Activated naive CD8-positive, alpha-beta T cell treated with anti-CD3 and anti-CD28 coated beads, Interleukin-2, amount 50 U/mL, for 24 hours (primary cell): ENCODE measurements at regions not wholly inside any gene's neighbourhood (a gene's known extent, or its start where the extent isn't known, plus 50 kb on each side); places are given as distances from the start of the nearest gene placed in this dataset.
A peak's percentile ranks its signal among the peaks of the same experiment; 100 is the strongest.

Experiments used
- ATAC-seq: fragments of 150-1000 bp; cut with Tn5 transposase; one replicate; pipeline ENCODE4 v1.10.0; 2021
- DNase-seq: peaks from one replicate; pipeline ENCODE4 v3.0.0; 2021
- H3K27ac Mint-ChIP-seq: one replicate; pipeline ENCODE4 v1.8.0; 2021; ENCODE audit warnings: mild to moderate bottlenecking, mixed read lengths
- H3K27me3 Mint-ChIP-seq: one replicate; pipeline ENCODE4 v1.8.0; 2021; ENCODE audit warnings: mixed read lengths
- H3K36me3 Mint-ChIP-seq: one replicate; pipeline ENCODE4 v1.8.0; 2021; ENCODE audit warnings: low read depth, mixed read lengths
- H3K4me1 Mint-ChIP-seq: one replicate; pipeline ENCODE4 v1.8.0; 2021; ENCODE audit warnings: mixed read lengths
- H3K4me3 Mint-ChIP-seq: one replicate; pipeline ENCODE4 v1.8.0; 2021; ENCODE audit warnings: mild to moderate bottlenecking, moderate library complexity, mixed read lengths
- H3K9me3 Mint-ChIP-seq: one replicate; pipeline ENCODE4 v1.8.0; 2021; ENCODE audit warnings: mixed read lengths

DNA sequence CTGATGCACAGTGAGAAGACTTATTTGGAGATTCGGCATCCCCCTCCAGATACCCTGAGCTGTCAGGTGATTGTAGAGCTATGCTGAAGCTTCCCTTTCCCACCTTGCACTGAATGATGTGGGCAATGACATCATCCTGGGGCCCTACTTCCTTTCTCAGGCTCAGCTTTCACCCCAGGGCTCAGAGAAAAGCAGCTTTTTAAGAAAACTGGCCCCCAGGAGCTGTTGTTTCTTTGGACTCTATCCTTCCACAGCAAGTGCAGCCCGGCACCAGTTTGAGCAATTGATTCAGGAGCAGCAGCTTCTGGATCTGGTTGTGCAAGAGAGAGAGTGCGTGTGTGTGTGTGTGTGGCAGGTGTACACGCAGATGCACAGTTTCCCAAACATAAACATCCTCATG, 251.3 kb downstream of the ANAPC1 start:
- H3K4me3 Mint-ChIP-seq, result peak overlapping the region; percentile 50
- peak overlapping the region; percentile 73 for H3K27ac Mint-ChIP-seq
- peak; percentile 85 for ATAC-seq
- H3K4me1 Mint-ChIP-seq, result peaks cover 26% of the 10 kb centered on the region
- peaks cover 10% of the 10 kb centered on the region for H3K36me3 Mint-ChIP-seq
- DNase-seq, result peak; percentile 32
- H3K9me3 Mint-ChIP-seq, result peaks cover 20% of the 10 kb centered on the region
- peaks cover 24% of the 10 kb centered on the region for H3K27me3 Mint-ChIP-seq

GRCh38 chr2:111633189-111633588, 250.8 kb downstream of the ANAPC1 start:
- H3K36me3 Mint-ChIP-seq, result peaks cover 10% of the 10 kb centered on the region
- H3K4me3 Mint-ChIP-seq, result peak overlapping the region; percentile 50
- peak overlapping the region; percentile 73 for H3K27ac Mint-ChIP-seq
- DNase-seq (no peak), ATAC-seq (peak; percentile 51)
- H3K27me3 Mint-ChIP-seq, result peaks cover 24% of the 10 kb centered on the region
- H3K9me3 Mint-ChIP-seq, result peaks cover 15% of the 10 kb centered on the region
- H3K4me1 Mint-ChIP-seq, result peaks cover 26% of the 10 kb centered on the region

GRCh38 chr2:111633643-111634042, 250.3 kb downstream of the ANAPC1 start:
- DNase-seq (no peak), ATAC-seq (no peak)
- H3K4me1 Mint-ChIP-seq, result peaks cover 26% of the 10 kb centered on the region
- no peak overlapping the region for H3K4me3 Mint-ChIP-seq
- peaks cover 12% of the 10 kb centered on the region for H3K9me3 Mint-ChIP-seq
- peaks cover 8% of the 10 kb centered on the region for H3K36me3 Mint-ChIP-seq
- peak overlapping the region; percentile 73 for H3K27ac Mint-ChIP-seq
- H3K27me3 Mint-ChIP-seq, result peaks cover 23% of the 10 kb centered on the region

- peak overlapping the region; percentile 29 for H3K27ac Mint-ChIP-seq
- no peak overlapping the region for H3K4me3 Mint-ChIP-seq
- H3K36me3 Mint-ChIP-seq, result peaks cover 4% of the 10 kb centered on the region
- peaks cover 25% of the 10 kb centered on the region for H3K27me3 Mint-ChIP-seq
- H3K9me3 Mint-ChIP-seq, result peaks cover 9% of the 10 kb centered on the region
- ATAC-seq (peak; percentile 38), DNase-seq (no peak)
- H3K4me1 Mint-ChIP-seq, result peaks cover 26% of the 10 kb centered on the region
Observed at GRCh38 chr2:111634050-111634794, 249.8 kb downstream of the ANAPC1 start.

GRCh38 chr2:111634995-111635538, 248.9 kb downstream of the ANAPC1 start:
- DNase-seq (no peak), ATAC-seq (no peak)
- H3K36me3 Mint-ChIP-seq, result no peaks in the 10 kb centered on the region
- H3K27ac Mint-ChIP-seq, result no peak overlapping the region
- H3K4me1 Mint-ChIP-seq, result peaks cover 26% of the 10 kb centered on the region
- peaks cover 25% of the 10 kb centered on the region for H3K27me3 Mint-ChIP-seq
- no peak overlapping the region for H3K4me3 Mint-ChIP-seq
- peaks cover 4% of the 10 kb centered on the region for H3K9me3 Mint-ChIP-seq

- Mint-ChIP-seq H3K27ac (no peak overlapping the region), H3K36me3 (no peaks in the 10 kb centered on the region), H3K9me3 (peaks cover 3% of the 10 kb centered on the region), H3K27me3 (peaks cover 27% of the 10 kb centered on the region), H3K4me3 (no peak overlapping the region), H3K4me1 (peaks cover 31% of the 10 kb centered on the region)
- no peak for DNase-seq
- ATAC-seq, result no peak
Observed at GRCh38 chr2:111636905-111637304, 247.1 kb downstream of the ANAPC1 start.

- no peak for ATAC-seq
- H3K27me3 Mint-ChIP-seq, result peaks cover 28% of the 10 kb centered on the region
- H3K9me3 Mint-ChIP-seq, result peaks cover 3% of the 10 kb centered on the region
- H3K4me1 Mint-ChIP-seq, result peaks cover 23% of the 10 kb centered on the region
- no peak for DNase-seq
- no peak overlapping the region for H3K27ac Mint-ChIP-seq
- H3K36me3 Mint-ChIP-seq, result no peaks in the 10 kb centered on the region
- H3K4me3 Mint-ChIP-seq, result no peak overlapping the region
Observed at GRCh38 chr2:111638274-111638877, 245.6 kb downstream of the ANAPC1 start.

DNA sequence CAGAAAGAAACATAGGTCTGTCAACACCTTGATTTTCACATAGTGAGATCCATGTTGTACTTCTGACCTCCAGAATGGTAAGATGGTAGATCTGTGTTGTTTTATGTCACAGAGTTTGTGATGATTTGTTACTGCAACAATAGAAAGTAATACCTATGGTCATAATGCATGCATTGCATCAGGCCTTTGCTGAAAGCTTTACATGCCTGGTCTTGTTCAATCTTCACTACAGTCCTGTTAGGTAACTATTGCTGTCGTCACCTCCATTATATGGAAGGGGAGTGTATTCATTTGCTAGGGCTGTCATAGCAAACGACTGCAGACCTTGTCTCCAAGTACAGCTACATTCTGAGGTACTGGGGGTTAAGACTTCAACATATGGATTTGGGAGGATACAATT, 243.5 kb downstream of the ANAPC1 start:
- ATAC-seq (no peak), DNase-seq (no peak)
- Mint-ChIP-seq H3K4me3 (no peak overlapping the region), H3K27ac (no peak overlapping the region), H3K36me3 (no peaks in the 10 kb centered on the region), H3K4me1 (peaks cover 10% of the 10 kb centered on the region), H3K27me3 (peaks cover 25% of the 10 kb centered on the region), H3K9me3 (peaks cover 3% of the 10 kb centered on the region)

DNA sequence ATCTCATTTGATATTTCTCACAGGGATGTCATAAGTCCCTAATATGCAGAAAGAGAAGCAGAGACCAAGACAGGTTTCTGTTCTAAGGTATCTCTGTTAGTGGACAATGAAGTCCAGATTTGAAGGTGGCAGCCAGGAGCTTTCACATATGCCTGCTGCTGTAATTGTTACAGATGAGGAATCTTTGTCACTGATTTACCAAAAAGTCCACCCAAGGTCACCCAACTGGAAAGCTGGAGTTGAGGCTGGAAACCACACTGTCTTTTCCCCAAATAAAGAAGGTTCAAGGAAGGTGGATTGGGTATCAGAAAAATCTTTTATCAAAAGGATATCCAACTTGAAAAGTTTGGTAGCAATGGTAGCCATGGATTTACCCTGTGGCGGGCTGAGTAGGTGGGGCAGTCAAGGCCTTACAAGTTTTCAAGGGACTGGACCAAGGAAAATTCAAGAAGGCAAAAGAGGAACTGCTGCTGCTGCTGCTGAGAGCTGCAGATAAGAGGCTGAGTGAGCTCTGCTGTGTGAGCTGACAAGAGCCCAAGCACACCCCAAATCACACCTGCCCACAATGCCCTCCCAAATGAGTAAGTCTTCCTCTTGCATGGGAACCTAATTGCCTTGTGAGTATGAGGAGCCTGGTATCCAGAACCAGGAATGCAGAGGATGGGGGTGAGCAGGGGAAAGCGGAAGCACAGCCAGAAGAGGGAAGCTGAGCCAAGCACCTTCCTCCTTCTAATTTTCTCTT, 241.2 kb downstream of the ANAPC1 start:
- Mint-ChIP-seq H3K4me1 (peaks cover 10% of the 10 kb centered on the region), H3K27ac (no peak overlapping the region), H3K4me3 (no peak overlapping the region), H3K9me3 (peaks cover 18% of the 10 kb centered on the region), H3K27me3 (peaks cover 18% of the 10 kb centered on the region), H3K36me3 (peaks cover 5% of the 10 kb centered on the region)
- no peak for ATAC-seq
- no peak for DNase-seq

- ATAC-seq, result no peak
- peaks cover 10% of the 10 kb centered on the region for H3K4me1 Mint-ChIP-seq
- no peak overlapping the region for H3K27ac Mint-ChIP-seq
- peaks cover 16% of the 10 kb centered on the region for H3K9me3 Mint-ChIP-seq
- no peak for DNase-seq
- H3K4me3 Mint-ChIP-seq, result no peak overlapping the region
- H3K36me3 Mint-ChIP-seq, result peaks cover 5% of the 10 kb centered on the region
- peaks cover 15% of the 10 kb centered on the region for H3K27me3 Mint-ChIP-seq
Observed at GRCh38 chr2:111643759-111644158, 240.2 kb downstream of the ANAPC1 start.

DNA sequence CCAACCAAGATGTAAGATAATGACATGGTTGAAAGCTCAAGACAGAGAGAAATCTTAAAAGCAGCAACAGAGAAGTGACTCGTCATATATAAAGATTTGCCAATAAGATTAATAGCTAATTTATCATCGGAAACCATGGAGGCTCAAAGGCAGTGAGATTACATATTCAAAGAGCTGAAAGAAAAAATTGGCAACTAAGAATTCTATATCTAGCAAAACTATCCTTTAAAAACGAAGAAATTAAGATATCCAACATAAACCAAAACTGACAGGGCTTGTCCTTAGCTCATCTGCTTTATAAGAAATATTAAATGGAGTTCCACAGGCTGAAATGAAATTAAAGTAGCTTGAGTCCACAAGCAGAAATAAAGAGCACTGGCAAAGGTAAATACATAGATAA, 236.6 kb downstream of the ANAPC1 start:
- H3K4me3 Mint-ChIP-seq, result no peak overlapping the region
- peaks cover 12% of the 10 kb centered on the region for H3K27me3 Mint-ChIP-seq
- H3K27ac Mint-ChIP-seq, result no peak overlapping the region
- H3K4me1 Mint-ChIP-seq, result peaks cover 3% of the 10 kb centered on the region
- no peak for ATAC-seq
- DNase-seq, result no peak
- peaks cover 15% of the 10 kb centered on the region for H3K9me3 Mint-ChIP-seq
- peaks cover 5% of the 10 kb centered on the region for H3K36me3 Mint-ChIP-seq

DNA sequence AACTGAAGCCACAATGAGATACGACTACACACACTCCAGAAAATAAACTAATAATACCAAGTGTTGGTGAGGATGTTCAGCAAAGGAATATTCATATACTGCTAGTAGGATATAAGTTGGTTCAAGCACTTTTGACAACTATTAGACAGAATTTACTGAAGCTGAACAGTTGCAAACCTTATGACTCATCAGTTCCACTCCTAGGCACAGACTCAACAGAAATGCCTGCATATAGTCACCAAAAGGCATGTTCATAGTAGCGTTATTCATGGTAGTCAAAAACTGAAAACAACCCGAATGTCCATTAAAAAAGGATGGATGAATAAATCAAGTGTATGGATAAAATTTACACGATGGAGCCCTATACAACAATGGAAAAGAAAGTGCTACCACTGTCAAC, 232.0 kb downstream of the ANAPC1 start:
- Mint-ChIP-seq H3K36me3 (no peaks in the 10 kb centered on the region), H3K4me3 (no peak overlapping the region), H3K27me3 (peaks cover 7% of the 10 kb centered on the region), H3K4me1 (no peaks in the 10 kb centered on the region), H3K9me3 (peaks cover 7% of the 10 kb centered on the region), H3K27ac (no peak overlapping the region)
- ATAC-seq, result no peak
- no peak for DNase-seq

GRCh38 chr2:111652681-111653080, 231.3 kb downstream of the ANAPC1 start:
- no peak overlapping the region for H3K4me3 Mint-ChIP-seq
- no peak overlapping the region for H3K27ac Mint-ChIP-seq
- ATAC-seq, result no peak
- H3K27me3 Mint-ChIP-seq, result peaks cover 9% of the 10 kb centered on the region
- no peak for DNase-seq
- H3K4me1 Mint-ChIP-seq, result no peaks in the 10 kb centered on the region
- H3K36me3 Mint-ChIP-seq, result no peaks in the 10 kb centered on the region
- peaks cover under 1% of the 10 kb centered on the region for H3K9me3 Mint-ChIP-seq

- no peak for DNase-seq
- Mint-ChIP-seq H3K36me3 (no peaks in the 10 kb centered on the region), H3K4me3 (no peak overlapping the region), H3K9me3 (no peaks in the 10 kb centered on the region), H3K4me1 (no peaks in the 10 kb centered on the region), H3K27me3 (peaks cover 9% of the 10 kb centered on the region), H3K27ac (no peak overlapping the region)
- no peak for ATAC-seq
Observed at GRCh38 chr2:111653103-111653624, 230.8 kb downstream of the ANAPC1 start.
